HG03196 (cell line): ENCODE measurements at regions not wholly inside any gene's neighbourhood (a gene's known extent, or its start where the extent isn't known, plus 50 kb on each side); places are given as distances from the start of the nearest gene placed in this dataset.

ENCODE experiments used
- ATAC-seq: cut with Tn5 transposase; IDR thresholded peaks from one replicate; pipeline ENCODE4 v1.9.1; 2021; ENCODE audit not compliant: unreplicated experiment

DNA sequence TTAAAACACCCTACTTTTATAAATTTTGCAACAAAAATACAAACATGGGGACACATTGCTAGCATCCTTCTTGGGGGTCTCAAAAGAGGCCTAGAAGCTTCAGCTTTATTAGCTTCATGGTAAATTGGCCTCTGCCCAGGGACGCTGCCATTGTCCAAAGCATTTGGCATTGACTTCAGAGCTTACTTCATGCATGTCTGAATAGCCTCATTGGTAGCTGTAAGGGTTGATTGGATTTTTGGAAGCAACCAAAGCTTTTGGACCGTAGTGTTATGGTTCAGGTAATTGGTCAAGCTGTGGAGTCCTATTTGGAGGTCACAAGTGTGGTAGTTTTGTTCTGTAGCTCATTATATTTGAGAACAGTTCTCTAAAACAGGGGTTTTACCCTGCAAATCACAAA lies 411.7 kb upstream of the SLC24A2 start:
- no peak for ATAC-seq

DNA sequence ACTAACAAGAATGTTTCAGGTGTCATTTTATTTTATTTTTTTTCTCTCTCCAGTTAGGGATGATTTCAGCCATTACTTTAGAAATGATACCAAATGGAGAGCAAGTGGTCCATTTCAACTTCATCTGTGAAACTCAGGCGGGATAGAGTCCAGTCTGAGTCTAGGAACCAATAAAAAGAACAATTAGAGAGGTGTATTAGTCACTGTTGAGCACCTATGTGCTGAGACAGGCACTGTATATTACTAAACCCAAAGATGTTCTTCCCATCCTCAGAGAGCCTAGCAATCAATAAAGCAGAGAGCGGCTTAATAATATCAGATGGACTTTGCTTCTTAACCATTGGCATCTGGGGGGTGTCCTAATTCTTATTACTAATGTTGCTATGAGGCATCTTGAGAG lies 410.3 kb upstream of the SLC24A2 start:
- no peak for ATAC-seq

DNA sequence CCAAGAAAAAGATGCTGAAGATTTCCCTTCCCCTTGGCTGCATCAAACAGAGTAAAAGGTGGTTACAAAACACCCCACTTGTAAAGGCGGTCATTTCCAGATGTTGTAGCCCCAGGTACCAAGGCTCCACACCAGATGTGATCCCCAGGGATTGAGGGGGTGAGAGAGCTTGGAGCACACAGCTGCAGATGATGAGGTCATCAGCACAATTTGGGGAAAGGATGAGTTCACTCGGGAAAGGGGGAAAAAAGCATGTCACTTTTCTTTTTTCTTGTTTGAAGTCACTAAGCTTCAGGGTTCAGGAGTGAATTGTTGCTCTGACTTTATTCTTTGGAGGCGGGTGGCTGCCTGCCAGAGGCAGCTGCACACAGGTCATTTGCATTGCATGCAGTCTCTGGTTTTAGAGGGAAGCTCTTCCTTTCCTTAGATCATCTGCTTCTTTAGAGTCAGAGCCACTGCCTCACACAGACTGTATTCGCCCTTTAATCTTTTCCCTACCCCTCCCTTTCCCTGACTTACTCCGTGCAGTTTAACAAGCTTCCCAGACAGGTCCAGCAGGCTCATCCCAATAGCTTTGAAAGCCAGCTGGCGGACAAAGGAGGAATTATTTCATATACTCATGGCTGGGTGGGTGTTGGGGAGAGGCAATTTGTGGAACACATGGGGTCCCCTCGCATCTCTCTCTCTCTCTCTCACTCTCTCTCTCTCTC lies 409.3 kb upstream of the SLC24A2 start:
- no peak for ATAC-seq

DNA sequence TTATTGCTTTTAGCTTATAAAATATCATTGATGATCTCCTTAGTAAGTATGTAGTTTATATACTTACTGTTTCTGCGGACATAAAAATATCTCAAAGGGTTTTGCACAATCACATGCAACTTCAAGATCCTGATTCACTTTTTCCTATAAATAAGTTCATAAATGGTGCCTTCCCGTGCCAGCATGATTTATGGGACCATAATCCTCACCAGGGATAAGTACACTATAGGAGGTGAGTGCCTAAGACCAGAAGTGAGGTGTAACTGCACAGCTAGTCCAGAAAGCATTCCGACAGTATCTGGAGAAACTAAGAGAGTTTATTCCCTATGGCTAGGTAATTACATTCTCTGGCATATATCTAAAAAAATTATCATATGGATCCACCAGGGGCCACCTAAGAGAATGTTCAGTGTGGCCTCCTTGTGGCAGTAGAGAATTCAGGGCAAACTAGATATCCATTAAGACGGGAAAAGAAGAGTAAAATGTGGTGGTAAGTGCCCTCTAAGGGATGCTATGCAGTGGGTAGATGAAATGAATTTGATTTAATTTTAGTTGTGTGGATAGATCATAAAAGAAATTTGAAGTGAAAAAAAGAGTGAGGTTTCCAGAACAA lies 402.5 kb upstream of the SLC24A2 start:
- no peak for ATAC-seq

DNA sequence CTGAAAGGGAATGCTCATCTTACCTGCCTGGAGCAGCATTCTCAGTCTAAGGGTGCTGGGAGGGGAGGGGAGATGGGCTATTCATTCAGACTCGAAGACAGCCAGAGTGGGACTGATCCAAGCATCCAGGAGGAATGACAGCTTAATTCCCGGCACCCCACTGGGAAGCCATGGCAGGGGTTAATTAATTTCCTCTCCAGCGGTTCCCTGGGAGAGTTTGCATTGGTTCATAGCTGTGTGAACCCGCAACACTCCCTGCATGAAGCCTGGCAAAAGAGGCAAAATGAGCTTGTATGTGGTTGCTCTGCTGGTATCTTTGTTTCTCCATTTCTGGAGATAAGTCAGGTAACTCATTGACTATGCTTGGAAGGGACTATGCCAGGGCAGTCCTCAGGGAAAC lies 401.0 kb upstream of the SLC24A2 start:
- no peak for ATAC-seq

DNA sequence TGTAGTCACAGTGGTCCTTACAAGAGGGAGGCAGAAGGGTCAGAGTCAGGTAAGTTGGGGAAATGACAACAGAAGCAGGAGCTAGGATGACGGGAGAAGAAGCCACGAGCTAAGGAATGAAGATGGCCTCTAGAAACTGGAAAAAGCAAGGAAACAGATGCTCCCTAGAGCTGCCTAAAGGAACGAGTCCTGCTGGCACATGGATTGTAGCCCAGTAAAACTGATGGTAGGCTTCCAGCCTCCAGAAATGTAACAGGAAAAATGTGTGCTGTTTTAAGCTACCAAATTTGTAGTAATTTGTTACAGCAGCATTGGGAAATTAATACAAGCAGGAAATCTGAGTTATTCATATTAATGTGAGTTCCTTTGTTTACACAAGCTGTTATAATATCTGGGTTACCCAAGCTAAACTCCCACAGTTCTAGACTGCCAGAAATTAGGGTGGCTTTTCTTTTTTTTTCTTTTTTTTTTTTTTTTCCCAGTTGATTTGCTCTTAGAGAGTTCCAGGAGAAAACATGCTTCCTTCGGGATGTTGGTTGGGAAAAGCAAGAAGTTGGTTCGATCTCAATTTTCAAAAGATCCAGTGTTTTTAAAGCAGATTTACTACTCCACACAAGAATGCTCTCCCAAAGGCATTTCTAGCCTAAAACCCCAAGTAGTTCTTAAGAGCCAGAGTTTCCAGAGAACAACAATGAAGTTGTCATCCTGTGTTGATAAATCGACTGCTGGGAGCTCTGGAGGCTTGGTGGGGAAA lies 400.0 kb upstream of the SLC24A2 start:
- ATAC-seq: no peak

DNA sequence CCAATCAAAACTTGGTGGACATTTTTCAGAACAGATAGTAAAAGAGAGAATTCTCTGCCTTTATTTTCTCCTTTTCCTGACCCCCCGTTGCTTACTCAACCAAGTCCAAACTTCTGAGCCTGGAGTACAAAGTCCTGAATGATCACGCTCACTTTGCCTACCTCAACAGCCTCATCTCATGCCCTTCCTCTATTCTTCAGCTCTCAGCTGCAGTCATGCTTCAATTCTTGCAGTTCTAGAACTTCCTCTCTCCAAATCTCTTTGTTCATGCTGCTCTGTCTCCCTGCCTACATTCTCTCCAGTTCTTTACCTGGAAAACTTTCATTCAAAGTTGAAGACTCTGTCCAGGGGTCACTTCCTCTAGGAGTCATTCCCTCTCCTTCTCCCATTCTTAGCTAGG lies 398.5 kb upstream of the SLC24A2 start:
- ATAC-seq: no peak

DNA sequence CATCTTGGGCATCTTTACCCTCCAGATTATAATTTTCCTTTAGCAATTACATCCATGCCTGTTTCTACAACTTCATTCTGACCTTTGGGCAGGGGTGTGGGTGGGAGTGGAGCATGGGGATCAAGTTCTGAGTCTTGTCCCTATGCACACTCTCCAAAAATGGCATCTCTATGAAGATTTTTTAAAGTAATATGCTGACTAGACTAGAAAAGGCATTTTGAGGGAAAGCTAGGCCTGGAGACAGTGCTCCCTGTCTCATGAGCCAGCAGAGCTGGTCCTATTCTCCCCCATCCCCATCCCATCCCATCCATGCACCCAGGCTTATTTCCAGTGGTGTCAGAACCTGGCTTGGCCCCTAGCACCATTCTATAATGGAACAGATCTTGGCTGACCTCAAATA lies 398.0 kb upstream of the SLC24A2 start:
- no peak for ATAC-seq

DNA sequence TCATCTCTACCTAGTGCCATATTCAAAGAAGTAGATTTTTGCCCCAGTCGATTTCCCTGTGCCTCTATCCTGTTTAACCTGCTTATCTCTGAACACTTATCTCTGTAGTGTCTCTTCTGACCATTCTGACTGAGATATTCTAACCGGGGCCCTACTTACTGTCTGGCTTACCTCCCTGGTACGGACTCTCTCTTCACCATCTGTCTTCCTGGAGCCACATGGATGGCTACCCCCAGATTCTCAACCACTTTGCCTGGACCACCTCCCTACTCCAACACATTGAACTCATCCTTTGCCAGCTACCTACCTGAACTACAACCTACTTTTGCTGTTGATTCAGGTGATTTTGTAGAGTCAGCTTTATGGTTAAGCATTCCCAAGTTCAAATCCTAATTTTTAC lies 397.4 kb upstream of the SLC24A2 start:
- ATAC-seq: no peak

DNA sequence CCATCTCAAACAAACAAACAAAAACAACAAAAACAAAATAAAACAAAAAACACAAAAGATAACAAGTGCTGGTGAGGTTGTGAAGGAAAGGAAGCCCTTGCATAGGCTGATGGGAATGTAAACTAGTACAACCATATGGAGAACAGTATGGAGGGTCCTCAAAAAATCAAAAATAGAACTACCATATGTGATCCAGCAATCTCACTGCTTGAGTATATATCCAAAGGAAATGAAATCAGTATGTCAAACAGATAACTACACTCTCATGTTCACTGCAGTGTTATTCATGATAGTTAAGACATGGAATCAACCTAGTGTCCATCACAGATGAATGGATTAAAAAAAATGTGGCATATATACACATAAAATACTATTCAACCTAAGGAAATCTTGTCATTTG lies 395.7 kb upstream of the SLC24A2 start:
- no peak for ATAC-seq

DNA sequence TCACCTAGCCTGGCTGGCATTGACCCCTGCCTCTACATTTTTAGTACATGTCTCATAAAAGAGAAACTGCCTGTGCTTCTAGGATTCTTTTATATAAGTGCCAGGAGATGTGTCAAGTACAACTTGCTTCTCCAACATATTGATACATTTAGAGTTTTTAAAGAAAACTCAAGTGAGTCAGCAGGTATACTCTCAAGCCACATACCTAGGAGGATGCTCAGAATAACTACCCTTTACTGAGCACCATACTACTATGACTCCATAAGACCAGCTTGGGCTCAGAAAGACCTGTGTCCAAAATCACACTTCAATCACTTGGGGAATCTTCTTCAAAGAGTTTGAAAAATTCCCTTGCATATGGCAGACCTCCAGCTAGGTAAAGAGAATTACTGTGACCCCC lies 389.8 kb upstream of the SLC24A2 start:
- no peak for ATAC-seq

DNA sequence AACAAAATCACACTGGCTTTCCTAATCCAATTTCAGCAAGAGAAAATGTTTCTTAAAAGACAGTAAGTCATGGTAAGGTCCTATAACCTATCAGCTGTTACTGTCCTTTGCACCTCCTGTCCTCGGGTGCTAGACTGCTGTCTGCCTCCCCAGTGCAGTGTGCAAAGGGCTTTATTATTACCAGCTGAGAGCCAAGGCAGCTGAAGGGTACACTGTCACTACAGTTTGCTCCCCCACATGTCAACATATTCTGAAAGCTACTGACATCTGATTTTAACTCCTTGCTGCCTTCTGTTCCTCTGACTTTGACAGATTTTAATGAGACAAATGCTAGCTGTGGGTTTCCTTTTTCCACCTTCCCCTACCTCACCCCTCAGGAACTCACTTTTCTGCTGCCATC lies 389.4 kb upstream of the SLC24A2 start:
- ATAC-seq: no peak

DNA sequence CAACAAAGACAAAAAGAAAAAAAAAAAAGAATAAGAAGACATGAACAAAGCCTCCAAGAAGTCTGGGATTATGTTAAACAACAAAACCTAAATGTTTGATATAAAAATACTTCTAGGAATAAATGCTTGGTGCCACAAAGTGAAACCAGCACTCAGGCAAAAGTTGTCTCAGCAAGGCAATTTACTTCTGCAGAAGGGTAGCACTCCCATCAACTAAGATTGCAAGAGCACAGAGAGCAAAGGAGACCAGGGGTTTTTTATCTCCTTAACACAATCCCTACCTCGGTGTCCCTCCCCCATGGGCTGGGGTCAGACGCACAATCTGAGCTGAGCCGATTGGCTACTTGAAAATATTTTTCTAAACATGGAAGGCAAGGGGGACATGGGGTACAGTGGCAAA lies 381.3 kb upstream of the SLC24A2 start:
- ATAC-seq: no peak

DNA sequence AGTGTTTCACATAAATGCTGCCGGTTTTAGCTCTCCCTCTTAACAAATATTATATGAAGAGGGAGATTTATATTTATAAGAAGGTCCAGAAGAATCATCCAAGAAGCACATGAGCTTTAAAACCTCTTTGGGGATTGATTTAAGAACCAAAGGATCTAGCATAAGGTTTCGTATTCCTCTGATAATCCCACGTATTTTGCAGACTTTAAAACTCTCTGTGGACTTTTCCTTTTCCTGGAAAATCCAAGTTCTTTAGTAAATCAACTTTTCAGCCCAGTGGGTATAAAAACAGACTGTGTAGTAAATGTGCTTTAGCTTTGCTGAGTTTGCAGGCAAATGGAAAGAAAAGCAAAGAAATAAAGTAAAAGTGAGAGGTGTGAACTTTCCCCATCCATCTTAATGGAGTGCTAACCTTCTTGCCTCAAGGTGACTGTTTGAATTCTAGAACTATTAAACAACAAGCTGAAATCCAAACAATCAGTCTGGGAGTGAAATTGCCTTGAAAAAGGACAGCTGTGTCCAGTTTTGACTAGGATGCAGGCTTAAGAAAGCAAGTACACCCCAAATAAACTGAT lies 363.4 kb upstream of the SLC24A2 start:
- ATAC-seq: no peak

DNA sequence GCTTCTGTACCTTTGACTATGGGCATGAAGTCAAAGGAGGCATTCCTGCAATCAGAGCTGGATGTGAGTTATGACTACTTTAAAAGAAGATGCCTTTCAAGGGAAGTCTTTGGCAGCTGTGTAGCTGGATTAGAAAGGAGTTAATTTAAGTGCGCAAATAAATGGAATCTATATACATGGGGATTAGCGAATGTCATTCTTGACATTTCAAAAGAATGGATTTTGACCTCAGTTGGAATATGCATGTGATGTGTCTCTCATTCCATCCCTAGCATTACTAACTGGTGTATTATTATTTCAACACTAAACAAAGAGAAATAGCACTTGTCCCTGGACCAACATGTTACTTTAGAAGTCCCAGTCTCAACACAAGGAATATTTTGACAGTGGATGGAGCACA lies 359.6 kb upstream of the SLC24A2 start:
- ATAC-seq: no peak

DNA sequence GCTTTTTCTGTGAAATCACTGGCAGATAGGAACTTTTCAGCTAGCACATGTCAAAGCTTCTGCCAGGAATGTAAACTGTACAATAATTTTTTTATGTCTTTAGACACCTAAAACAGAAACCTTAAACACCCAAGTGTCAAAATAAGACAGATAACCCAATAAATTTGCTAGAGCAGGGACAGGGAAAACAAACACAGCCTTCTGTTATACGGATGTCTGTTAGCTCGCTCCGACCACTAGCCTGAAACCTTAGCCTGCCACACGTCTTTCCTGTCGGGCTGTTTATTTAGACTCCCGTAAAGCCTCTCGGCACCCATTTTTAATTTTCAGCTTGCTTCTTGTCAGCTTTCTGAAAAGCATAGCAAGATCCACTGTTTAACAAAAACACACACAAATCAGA lies 355.4 kb upstream of the SLC24A2 start:
- no peak for ATAC-seq

DNA sequence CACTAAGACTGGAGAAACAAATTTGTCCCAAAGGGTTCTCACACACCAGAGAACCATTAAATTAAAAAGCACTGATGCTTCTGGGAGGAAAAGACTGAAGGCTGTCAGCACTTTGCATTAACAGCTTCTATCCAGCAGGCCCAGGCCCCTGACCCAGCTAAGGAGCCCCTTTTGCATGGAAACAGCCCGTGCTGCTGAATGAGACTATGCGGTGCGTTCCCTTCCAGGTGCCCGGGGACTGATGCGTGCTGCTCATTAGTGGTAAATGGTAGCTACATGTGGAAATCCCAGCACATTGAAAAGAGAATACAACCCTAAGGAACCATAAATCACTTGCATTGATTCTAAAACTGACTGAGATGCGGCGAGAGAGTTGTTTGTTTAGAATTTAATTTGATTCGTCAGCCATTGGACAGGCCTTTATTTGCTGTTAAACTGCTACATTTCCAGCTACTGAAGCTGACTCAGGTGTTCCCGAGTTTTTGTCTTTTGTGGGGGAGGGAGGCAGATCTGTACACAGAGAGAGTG lies 351.0 kb upstream of the SLC24A2 start:
- ATAC-seq: no peak

DNA sequence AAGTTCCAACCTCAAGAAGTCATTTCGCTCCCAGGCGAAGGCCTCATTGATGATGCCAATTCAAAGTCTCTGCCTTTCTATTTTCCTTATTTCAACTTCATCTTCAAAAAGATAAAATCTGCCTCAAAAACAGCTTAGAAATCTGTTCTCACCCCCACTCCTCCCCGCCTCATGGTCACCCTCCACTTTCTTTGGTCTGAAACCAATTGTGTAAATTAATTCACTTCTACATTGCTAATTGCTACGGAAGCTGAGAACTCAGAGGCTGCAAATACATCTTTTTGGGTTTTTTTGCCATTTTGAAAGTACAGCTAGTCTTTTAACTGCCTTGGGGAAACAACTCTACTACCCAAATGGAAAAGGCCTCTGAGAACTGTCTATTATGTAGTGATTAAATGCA lies 350.0 kb upstream of the SLC24A2 start:
- ATAC-seq: no peak

DNA sequence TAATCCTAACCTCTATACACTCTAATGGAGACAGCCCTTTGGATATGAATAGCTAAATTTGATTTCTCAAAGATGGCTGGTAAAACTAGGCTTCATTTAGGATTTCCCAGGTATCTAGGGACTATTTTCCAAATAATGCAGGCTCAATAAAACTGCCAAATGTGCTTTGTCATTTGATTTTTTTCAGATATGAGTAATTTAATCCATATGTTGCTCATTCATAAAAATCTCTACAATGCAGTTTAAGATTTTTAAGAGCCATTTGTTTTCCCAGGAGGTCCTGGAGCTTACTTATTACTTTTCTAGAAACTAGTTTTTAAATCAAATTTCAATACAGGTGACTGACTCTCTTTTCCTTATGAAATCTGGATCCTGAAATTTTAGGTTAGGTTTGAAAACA lies 349.3 kb upstream of the SLC24A2 start:
- no peak for ATAC-seq

DNA sequence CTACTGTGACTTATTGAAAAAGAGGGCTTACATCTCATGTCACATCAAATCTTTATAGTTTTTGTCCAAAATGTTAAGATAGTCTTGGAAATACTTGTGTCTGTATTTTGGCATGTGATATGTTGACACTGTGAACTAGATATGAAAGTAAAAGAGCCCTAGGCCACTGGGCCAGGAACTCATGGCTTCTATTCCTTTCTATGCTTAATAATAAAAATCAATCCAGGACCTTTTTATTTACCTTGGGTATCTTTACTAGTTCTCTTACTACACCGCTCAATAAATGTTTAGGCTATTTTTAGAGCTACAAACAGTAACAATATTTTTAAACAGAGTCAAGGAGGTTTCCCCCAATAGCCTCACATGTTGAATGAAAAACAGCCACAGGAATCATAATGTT lies 348.6 kb upstream of the SLC24A2 start:
- ATAC-seq: no peak

DNA sequence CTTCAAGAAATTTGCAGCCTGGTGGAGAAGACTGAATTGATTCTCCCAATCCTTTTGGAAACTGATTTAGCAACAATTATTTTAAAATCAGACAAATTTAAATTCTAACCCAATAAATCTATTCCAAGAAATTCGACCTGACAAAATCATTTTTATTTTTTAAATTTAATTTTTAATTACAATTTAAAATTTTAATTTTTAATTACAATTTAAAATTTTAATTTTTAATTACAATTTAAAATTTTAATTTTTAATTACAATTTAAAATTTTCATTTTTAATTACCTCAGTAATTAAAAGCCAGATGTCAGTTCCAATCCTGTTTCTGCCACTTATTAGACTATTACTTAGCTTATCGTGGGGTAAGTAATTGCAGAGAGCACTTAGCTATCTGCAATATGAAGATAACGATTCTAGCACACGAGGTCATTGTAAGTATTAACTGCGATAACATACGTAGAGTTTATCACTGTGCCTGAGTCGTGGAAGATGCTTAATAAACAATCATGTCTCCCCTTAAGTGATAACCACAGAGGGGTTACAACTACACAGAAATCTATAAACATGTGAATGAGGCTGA lies 346.4 kb upstream of the SLC24A2 start:
- no peak for ATAC-seq
